HL-60/S4 treated with phorbol 12-myristate 13-acetate at 8.2 ng/mL for 4 days and 3 days (cell line): ENCODE measurements at regions not wholly inside any gene's neighbourhood (a gene's known extent, or its start where the extent isn't known, plus 50 kb on each side); places are given as distances from the start of the nearest gene placed in this dataset.

Source experiments
- in situ Hi-C: fragments of 300-500 bp; cut with MboI; formaldehyde crosslinking; loops from 2 replicates; pipeline ENCODE4 v1.15.0; 2022; ENCODE audit warnings: low sequenced_read_pairs

GRCh38 chr11:134571301-134571700 is 159.3 kb upstream of the B3GAT1 start:
- in situ Hi-C loops: loop anchor here (25.0 kb wide), 1 partner anchor 109 kb away; no protein-coding TSS in a partner anchor

- in situ Hi-C loops: loop anchor here (25.0 kb wide), 1 partner anchor 107 kb away; no protein-coding TSS in a partner anchor
Observed at GRCh38 chr11:134569195-134569594, 157.2 kb upstream of the B3GAT1 start.

GRCh38 chr11:134566311-134566710 is 154.3 kb upstream of the B3GAT1 start:
- in situ Hi-C loops: loop anchor here (25.0 kb wide), 1 partner anchor 104 kb away; no protein-coding TSS in a partner anchor

- in situ Hi-C loops: loop anchor here (25.0 kb wide), 1 partner anchor 103 kb away; no protein-coding TSS in a partner anchor
Observed at GRCh38 chr11:134565343-134565891, 153.4 kb upstream of the B3GAT1 start.

- in situ Hi-C loops: loop anchor here (25.0 kb wide), 1 partner anchor 102 kb away; no protein-coding TSS in a partner anchor
Observed at GRCh38 chr11:134564472-134565200, 152.6 kb upstream of the B3GAT1 start.

GRCh38 chr11:134562941-134563471 is 151.0 kb upstream of the B3GAT1 start:
- in situ Hi-C loops: loop anchor here (25.0 kb wide), 1 partner anchor 101 kb away; no protein-coding TSS in a partner anchor

- in situ Hi-C loops: loop anchor here (25.0 kb wide), 1 partner anchor 100 kb away; no protein-coding TSS in a partner anchor
Observed at GRCh38 chr11:134562196-134562595, 150.2 kb upstream of the B3GAT1 start.

GRCh38 chr11:134561331-134561720 is 149.3 kb upstream of the B3GAT1 start:
- in situ Hi-C loops: loop anchor here (25.0 kb wide), 1 partner anchor 99 kb away; no protein-coding TSS in a partner anchor

GRCh38 chr11:134560566-134561330 is 148.7 kb upstream of the B3GAT1 start:
- in situ Hi-C loops: loop anchor here (25.0 kb wide), 1 partner anchor 98 kb away; no protein-coding TSS in a partner anchor

GRCh38 chr11:134560066-134560465 is 148.0 kb upstream of the B3GAT1 start:
- in situ Hi-C loops: loop anchor here (25.0 kb wide), 1 partner anchor 98 kb away; no protein-coding TSS in a partner anchor

GRCh38 chr11:134559602-134559962 is 147.5 kb upstream of the B3GAT1 start:
- in situ Hi-C loops: loop anchor here (25.0 kb wide), 1 partner anchor 97 kb away; no protein-coding TSS in a partner anchor

GRCh38 chr11:134558916-134559601 is 147.0 kb upstream of the B3GAT1 start:
- in situ Hi-C loops: loop anchor here (25.0 kb wide), 1 partner anchor 97 kb away; no protein-coding TSS in a partner anchor

GRCh38 chr11:134558258-134558835 is 146.3 kb upstream of the B3GAT1 start:
- in situ Hi-C loops: loop anchor here (25.0 kb wide), 1 partner anchor 96 kb away; no protein-coding TSS in a partner anchor

GRCh38 chr11:134557571-134558257 is 145.7 kb upstream of the B3GAT1 start:
- in situ Hi-C loops: loop anchor here (25.0 kb wide), 1 partner anchor 95 kb away; no protein-coding TSS in a partner anchor

GRCh38 chr11:134556186-134556585 is 144.1 kb upstream of the B3GAT1 start:
- in situ Hi-C loops: loop anchor here (25.0 kb wide), 1 partner anchor 94 kb away; no protein-coding TSS in a partner anchor

GRCh38 chr11:134555510-134555909 is 143.5 kb upstream of the B3GAT1 start:
- in situ Hi-C loops: loop anchor here (25.0 kb wide), 1 partner anchor 93 kb away; no protein-coding TSS in a partner anchor

GRCh38 chr11:134554861-134555260 is 142.8 kb upstream of the B3GAT1 start:
- in situ Hi-C loops: loop anchor here (25.0 kb wide), 1 partner anchor 93 kb away; no protein-coding TSS in a partner anchor

GRCh38 chr11:134554106-134554505 is 142.1 kb upstream of the B3GAT1 start:
- in situ Hi-C loops: loop anchor here (25.0 kb wide), 1 partner anchor 92 kb away; no protein-coding TSS in a partner anchor

- in situ Hi-C loops: loop anchor here (25.0 kb wide), 1 partner anchor 90 kb away; no protein-coding TSS in a partner anchor
Observed at GRCh38 chr11:134552749-134553148, 140.7 kb upstream of the B3GAT1 start.
